Epidermal melanocyte (primary cell): ENCODE measurements at regions not wholly inside any gene's neighbourhood (a gene's known extent, or its start where the extent isn't known, plus 50 kb on each side); places are given as distances from the start of the nearest gene placed in this dataset.

Source experiments
- DNase-seq: peaks from one replicate; pipeline ENCODE4 v3.0.0; 2011; ENCODE audit warnings: low spot score; ENCODE audit not compliant: insufficient read length

GRCh38 chr11:45036010-45036409, 85.3 kb upstream of the TP53I11 start:
- no peak for DNase-seq

DNA sequence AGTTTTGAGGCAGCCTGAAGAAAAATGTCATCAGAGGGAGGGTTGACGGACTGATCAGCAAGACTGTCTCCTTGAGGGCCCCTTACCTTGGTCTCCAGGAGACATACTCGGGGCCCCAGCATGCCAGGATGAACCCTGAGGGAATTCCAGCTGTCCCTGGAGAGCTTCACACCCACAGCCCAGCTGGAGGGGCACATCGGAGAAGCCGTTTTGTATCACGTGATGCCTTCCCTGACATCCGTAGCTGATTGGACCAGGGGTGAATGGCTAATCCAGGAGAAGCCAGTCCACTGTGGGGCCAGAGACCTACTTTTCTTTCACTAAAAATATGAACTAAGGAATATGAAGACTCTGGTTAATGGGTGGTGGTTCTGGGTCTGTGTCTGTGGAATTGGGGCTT, 86.0 kb upstream of the TP53I11 start:
- no peak for DNase-seq

DNA sequence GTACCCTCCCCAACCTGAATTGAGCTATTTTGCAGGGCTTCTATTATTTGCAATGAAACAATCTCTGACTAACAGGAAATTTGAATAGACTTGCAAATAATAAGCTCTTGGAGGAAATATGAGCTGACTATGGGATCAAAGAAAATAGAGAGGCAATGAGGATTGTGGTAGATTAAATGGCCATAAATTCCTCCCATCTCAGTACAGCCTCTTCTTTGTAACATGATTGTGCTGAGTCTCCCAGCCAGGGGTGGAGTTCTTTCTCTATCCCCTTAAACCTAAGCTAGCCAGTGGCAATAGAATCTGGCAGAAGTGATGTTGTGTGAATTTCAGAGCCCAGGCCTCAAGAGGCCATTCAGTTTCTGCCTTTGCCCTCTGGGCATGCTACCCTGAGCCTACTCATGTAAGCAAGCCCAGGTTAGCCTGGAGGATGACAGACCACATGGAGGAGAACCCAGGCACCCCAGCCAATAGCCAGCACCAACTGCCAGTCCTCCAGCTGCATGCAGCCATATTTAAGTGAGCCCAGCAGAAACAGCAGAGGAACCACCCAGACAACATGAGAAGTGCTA, 86.8 kb upstream of the TP53I11 start:
- no peak for DNase-seq

DNA sequence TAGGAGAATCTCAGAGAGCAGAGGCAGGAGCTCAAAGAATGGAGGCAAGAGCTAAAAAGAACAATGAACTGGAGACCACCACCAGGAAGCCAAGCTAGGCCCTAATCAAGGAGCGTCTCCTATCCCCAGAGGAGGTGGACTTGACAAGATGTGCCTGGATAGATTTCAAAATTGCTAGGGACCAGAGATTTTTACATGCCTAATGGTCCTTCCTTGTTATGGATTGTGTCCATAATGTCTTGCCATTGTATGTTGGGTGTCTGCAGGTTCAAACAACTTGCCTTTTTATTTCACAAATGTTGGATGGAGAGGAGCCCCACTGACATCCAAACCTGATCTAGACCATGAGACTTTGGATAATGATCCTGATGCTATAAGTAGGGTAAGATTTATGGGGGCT, 88.2 kb upstream of the TP53I11 start:
- no peak for DNase-seq

DNA sequence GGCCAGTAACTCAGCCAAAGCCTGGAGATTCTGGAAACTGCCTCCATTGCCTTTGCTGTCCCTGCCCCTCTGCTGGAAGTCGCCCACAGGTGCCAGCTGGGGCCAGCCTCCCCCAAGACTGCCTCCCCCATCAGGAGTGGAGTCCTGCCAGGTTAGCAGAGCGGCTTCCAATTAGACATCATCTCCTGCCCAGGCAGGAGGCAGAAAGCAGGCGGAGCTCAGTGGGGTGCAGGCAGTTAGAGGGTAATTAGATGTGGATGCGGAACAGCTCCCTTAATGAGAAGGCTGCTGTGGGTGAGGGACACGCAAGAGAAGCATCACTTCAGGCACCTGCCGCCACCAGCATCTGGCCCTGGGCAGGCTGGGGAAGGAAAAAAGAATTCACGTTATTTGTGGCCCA, 90.9 kb upstream of the TP53I11 start:
- DNase-seq, result no peak

GRCh38 chr11:45042560-45042959, 91.9 kb upstream of the TP53I11 start:
- DNase-seq, result peak; percentile 27

- no peak for DNase-seq
Measured at GRCh38 chr11:45043755-45044475, 93.2 kb upstream of the TP53I11 start.

- DNase-seq, result peak; percentile 43
Measured at GRCh38 chr11:45045683-45046471, 95.2 kb upstream of the TP53I11 start.

- no peak for DNase-seq
Measured at GRCh38 chr11:45048313-45048841, 97.7 kb upstream of the TP53I11 start.

- no peak for DNase-seq
Measured at GRCh38 chr11:45048870-45049691, 97.4 kb upstream of the PRDM11 start.

DNA sequence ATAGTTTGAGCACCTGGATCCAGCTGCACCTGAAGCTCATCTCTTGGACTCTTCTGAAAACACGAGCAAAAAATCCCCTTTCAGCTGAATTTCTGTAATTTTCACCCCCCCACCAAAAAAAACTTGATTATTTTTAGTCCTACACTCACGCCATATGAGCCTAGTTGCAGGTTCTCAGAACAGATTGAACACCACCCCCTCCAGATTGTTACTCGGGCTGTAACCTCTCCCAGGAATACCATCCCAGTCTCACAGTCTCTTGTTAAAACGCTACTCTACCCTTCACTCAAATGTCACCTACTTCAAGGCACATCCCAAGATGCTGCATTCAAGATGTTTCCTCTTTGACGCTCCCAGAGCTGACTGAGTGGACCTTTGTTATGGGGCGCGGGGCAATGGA, 96.3 kb upstream of the PRDM11 start:
- DNase-seq, result no peak

- no peak for DNase-seq
Measured at GRCh38 chr11:45051621-45052020, 94.8 kb upstream of the PRDM11 start.

GRCh38 chr11:45052361-45052760, 94.1 kb upstream of the PRDM11 start:
- DNase-seq, result no peak

GRCh38 chr11:45053736-45054446, 92.5 kb upstream of the PRDM11 start:
- no peak for DNase-seq

- no peak for DNase-seq
Measured at GRCh38 chr11:45054956-45055355, 91.5 kb upstream of the PRDM11 start.

DNA sequence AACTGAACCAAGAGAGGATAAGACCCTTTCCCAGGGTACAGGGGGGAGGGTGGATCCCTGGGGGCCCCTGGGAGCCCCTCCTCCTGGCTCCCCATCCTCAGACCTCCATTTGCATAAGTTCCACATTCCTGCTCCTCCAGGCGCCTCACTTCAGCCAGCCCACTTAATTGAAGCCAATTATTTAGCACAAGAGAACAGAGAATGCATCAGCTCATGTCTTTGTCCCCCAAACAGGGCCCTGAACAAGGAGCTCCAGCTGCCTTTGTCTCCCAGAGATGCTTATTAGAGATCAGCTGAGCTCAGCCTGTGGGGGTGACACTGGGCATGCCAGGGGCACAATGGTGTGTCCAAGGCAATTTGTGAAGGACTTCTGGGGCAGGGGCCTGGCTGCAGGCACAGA, 89.9 kb upstream of the PRDM11 start:
- no peak for DNase-seq

DNA sequence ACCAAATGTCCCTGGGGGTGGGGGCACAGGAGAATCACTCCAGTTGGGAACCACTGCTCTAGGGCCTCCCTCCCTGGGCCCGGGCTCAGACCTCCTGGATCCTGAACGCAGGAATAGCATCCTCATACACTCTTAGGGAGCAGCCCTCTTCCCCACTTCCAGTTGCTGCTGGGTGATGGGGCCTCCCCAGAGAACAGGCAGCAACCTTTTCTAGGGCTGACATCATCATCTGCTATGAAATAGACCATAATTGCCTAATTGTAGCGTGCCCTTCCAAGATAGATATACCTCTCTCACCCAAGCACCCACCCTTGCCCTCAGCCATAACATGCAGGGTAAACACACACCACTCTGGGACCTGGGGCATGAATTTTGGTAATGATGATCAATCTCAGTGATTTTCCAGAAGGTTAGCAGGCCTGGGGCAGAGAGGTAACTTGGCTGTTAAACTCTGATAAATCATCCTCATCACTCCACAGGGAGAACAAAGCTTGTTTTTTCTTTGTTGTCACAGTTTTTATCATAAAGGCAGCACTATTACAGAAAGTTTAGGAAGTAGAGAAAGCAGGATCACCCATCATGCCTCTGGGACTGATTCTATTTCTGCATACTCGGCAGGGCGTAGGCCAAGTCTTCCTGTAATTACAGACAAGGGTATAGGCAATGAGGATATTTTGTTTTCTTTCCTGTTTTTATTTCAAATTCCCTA, 88.3 kb upstream of the PRDM11 start:
- DNase-seq, result no peak

- no peak for DNase-seq
Measured at GRCh38 chr11:45058647-45058950, 87.8 kb upstream of the PRDM11 start.

DNA sequence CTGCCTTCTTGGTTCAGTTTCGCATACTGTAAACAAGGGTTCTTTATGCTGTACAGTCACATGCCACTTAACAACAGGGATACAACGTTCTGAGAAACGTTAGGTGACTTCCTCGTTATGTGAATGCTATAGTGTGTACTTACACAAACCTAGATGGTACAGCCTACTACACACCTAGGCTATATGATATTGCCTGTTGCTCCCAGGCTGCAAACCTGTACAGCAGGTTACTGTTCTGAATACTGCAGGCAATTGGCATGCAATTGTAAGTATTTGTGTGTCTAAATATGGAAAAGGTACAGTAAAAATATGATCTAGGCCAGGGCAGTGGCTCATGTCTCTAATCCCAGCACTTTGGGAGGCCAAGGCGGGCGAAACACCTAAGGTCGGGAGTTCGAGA, 85.7 kb upstream of the PRDM11 start:
- no peak for DNase-seq

DNA sequence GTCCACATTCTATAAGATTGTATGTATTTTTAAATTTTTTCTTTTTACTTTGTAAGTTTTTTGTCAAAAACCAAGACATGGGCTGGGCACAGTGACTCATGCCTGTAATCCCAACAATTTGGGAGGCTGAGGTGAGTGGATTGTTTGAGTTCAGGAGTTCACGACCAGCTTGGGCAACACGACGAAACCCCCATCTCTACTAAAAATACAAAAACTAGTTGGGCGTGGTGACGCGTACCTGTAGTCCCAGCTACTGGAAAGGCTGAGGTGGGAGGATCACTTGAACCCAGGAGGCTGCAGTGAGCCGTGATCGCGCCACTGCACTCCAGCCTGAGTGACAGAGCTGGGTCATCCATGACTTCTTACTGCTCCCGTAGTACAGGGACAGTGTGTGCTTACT, 84.8 kb upstream of the PRDM11 start:
- DNase-seq, result no peak
